H9 (cell line): ENCODE measurements at regions not wholly inside any gene's neighbourhood (a gene's known extent, or its start where the extent isn't known, plus 50 kb on each side); places are given as distances from the start of the nearest gene placed in this dataset.

Source experiments
- DNase-seq: peaks from one replicate; pipeline ENCODE4 v3.0.0-alpha.2; 2017
- H2AFZ ChIP-seq: one replicate; pipeline ENCODE4 v1.6.1; 2013; ENCODE audit warnings: mild to moderate bottlenecking, low read length, control low read depth, moderate library complexity
- H2AK5ac ChIP-seq: 2 replicates; pipeline ENCODE4 v1.6.1; 2013; ENCODE audit warnings: low read length, control low read depth, mixed read lengths; ENCODE audit not compliant: insufficient read length
- H2BK120ac ChIP-seq: one replicate; pipeline ENCODE4 v1.6.1; 2013; ENCODE audit warnings: low read depth, mild to moderate bottlenecking, low read length, control low read depth, inconsistent platforms; ENCODE audit not compliant: poor library complexity, severe bottlenecking
- H2BK12ac ChIP-seq: 2 replicates; pipeline ENCODE4 v1.6.1; 2013; ENCODE audit warnings: low read length, control low read depth, mixed read lengths, low read depth; ENCODE audit not compliant: insufficient read length
- H2BK15ac ChIP-seq: 2 replicates; pipeline ENCODE4 v1.6.1; 2013; ENCODE audit warnings: low read depth, low read length, control low read depth
- H2BK20ac ChIP-seq: one replicate; pipeline ENCODE4 v1.6.1; 2013; ENCODE audit warnings: low read depth, mild to moderate bottlenecking, low read length, control low read depth, inconsistent platforms; ENCODE audit not compliant: poor library complexity, severe bottlenecking
- H2BK5ac ChIP-seq: 2 replicates; pipeline ENCODE4 v1.6.1; 2013; ENCODE audit warnings: low read length, control low read depth, mixed read lengths; ENCODE audit not compliant: insufficient read length
- H3K14ac ChIP-seq: 2 replicates; pipeline ENCODE4 v1.6.1; 2013; ENCODE audit warnings: low read length, control low read depth; ENCODE audit not compliant: insufficient read depth
- H3K18ac ChIP-seq: 2 replicates; pipeline ENCODE4 v1.6.1; 2013; ENCODE audit warnings: low read depth, mild to moderate bottlenecking, mixed read lengths, low read length, control low read depth; ENCODE audit not compliant: insufficient read length
- H3K23ac ChIP-seq: 2 replicates; pipeline ENCODE4 v1.6.1; 2013; ENCODE audit warnings: low read length, control low read depth, mixed read lengths, low read depth; ENCODE audit not compliant: insufficient read length
- H3K23me2 ChIP-seq: 2 replicates; pipeline ENCODE4 v1.6.1; 2013; ENCODE audit warnings: low read depth, mild to moderate bottlenecking, mixed read lengths, low read length, control low read depth; ENCODE audit not compliant: insufficient read length, poor library complexity, severe bottlenecking
- H3K27ac ChIP-seq: 2 replicates; pipeline ENCODE4 v1.5.1; 2013; ENCODE audit warnings: low read length, control low read depth, mixed read lengths, low read depth; ENCODE audit not compliant: insufficient read length
- H3K27me3 ChIP-seq: 2 replicates; pipeline ENCODE4 v1.6.1; 2013; ENCODE audit warnings: low read length, control low read depth, inconsistent platforms; ENCODE audit not compliant: insufficient read depth
- H3K4ac ChIP-seq: 2 replicates; pipeline ENCODE4 v1.6.1; 2013; ENCODE audit warnings: low read depth, mild to moderate bottlenecking, control low read depth, inconsistent platforms, low read length, moderate library complexity
- H3K4me1 ChIP-seq: 2 replicates; pipeline ENCODE4 v1.6.1; 2013; ENCODE audit warnings: low read length, control low read depth, inconsistent platforms; ENCODE audit not compliant: insufficient read depth
- H3K4me2 ChIP-seq: 2 replicates; pipeline ENCODE4 v1.6.1; 2013; ENCODE audit warnings: low read length, control low read depth, mixed read lengths; ENCODE audit not compliant: insufficient read length, insufficient read depth
- H3K56ac ChIP-seq: 2 replicates; pipeline ENCODE4 v1.6.1; 2013; ENCODE audit warnings: low read depth, mild to moderate bottlenecking, mixed read lengths, low read length, control low read depth; ENCODE audit not compliant: insufficient read length
- H3K79me1 ChIP-seq: 2 replicates; pipeline ENCODE4 v1.6.1; 2013; ENCODE audit warnings: low read depth, mild to moderate bottlenecking, moderate library complexity, low read length, control low read depth, inconsistent platforms; ENCODE audit not compliant: insufficient read depth, poor library complexity, severe bottlenecking
- H3K79me2 ChIP-seq: 2 replicates; pipeline ENCODE4 v1.6.1; 2013; ENCODE audit warnings: low read length, control low read depth, inconsistent platforms; ENCODE audit not compliant: insufficient read depth
- H3K9ac ChIP-seq: 2 replicates; pipeline ENCODE4 v1.6.1; 2013; ENCODE audit warnings: low read length, control low read depth, mixed read lengths; ENCODE audit not compliant: insufficient read length; ENCODE audit errors: extremely low read depth
- H3K9me3 ChIP-seq: one replicate; pipeline ENCODE4 v1.6.1; 2013; ENCODE audit warnings: low read depth, low read length, inconsistent platforms; ENCODE audit not compliant: control insufficient read depth
- H3T11ph ChIP-seq: one replicate; pipeline ENCODE4 v1.6.1; 2013; ENCODE audit warnings: mild to moderate bottlenecking, low read length, control low read depth, inconsistent platforms
- H4K20me1 ChIP-seq: one replicate; pipeline ENCODE4 v1.6.1; 2013; ENCODE audit not compliant: control insufficient read depth, insufficient read length, insufficient read depth
- H4K5ac ChIP-seq: 2 replicates; pipeline ENCODE4 v1.6.1; 2013; ENCODE audit warnings: low read depth, mild to moderate bottlenecking, mixed read lengths, low read length, control low read depth; ENCODE audit not compliant: insufficient read length
- H4K8ac ChIP-seq: replicated peaks from 2 replicates; pipeline ENCODE4 v1.6.1; 2013; ENCODE audit warnings: low read length, control low read depth, mixed read lengths, low read depth; ENCODE audit not compliant: insufficient read length
- H4K91ac ChIP-seq: 2 replicates; pipeline ENCODE4 v1.6.1; 2013; ENCODE audit warnings: low read depth, mild to moderate bottlenecking, moderate library complexity, mixed read lengths, low read length, control low read depth; ENCODE audit not compliant: insufficient read length
- H3K27ac Mint-ChIP-seq, 3 experiments: 2 replicates in 2 of 3; 3 replicates in 1 of 3; pipeline ENCODE4 v1.8.0; 2020 to 2021; ENCODE audit warnings: mixed read lengths in 3 of 3, mild to moderate bottlenecking in 1 of 3, moderate library complexity in 1 of 3
- H3K27me3 Mint-ChIP-seq: 2 replicates; pipeline ENCODE4 v1.8.0; 2021; ENCODE audit warnings: low read depth, mild to moderate bottlenecking, moderate library complexity, mixed read lengths
- H3K36me3 Mint-ChIP-seq, 3 experiments: 2 replicates in 2 of 3; 3 replicates in 1 of 3; pipeline ENCODE4 v1.8.0; 2020 to 2021; ENCODE audit warnings: low read depth in 3 of 3, mixed read lengths in 3 of 3; ENCODE audit not compliant: insufficient read depth in 1 of 3
- H3K4me1 Mint-ChIP-seq, 2 experiments: 2 replicates each; pipeline ENCODE4 v1.8.0; 2020; ENCODE audit warnings: mixed read lengths in 2 of 2
- H3K4me3 Mint-ChIP-seq, 2 experiments: 2 replicates in 1 of 2; 3 replicates in 1 of 2; pipeline ENCODE4 v1.8.0; 2020 to 2021; ENCODE audit warnings: mild to moderate bottlenecking in 2 of 2, mixed read lengths in 2 of 2, moderate library complexity in 1 of 2
- H3K9me3 Mint-ChIP-seq, 2 experiments: 2 replicates in 1 of 2; 3 replicates in 1 of 2; pipeline ENCODE4 v1.8.0; 2020; ENCODE audit warnings: mild to moderate bottlenecking in 2 of 2, mixed read lengths in 2 of 2, moderate library complexity in 1 of 2
- WGBS: extraction: QIAGEN DNeasy Blood & Tissue Kit; methylation state at CpG from one replicate; pipeline ENCODE4 v1.1.7; 2013; ENCODE audit warnings: missing lambda C conversion rate, low lambda C conversion rate, mixed read lengths; ENCODE audit not compliant: insufficient read length; ENCODE audit errors: extremely low coverage; 5-methylcytosine and 5-hydroxymethylcytosine counted together
- TF ChIP-seq, protein P1 (sequence below): fragments of 200-600 bp; sonication (generic); conservative IDR thresholded peaks from 3 replicates; pipeline ENCODE4 v1.8.0; 2021; ENCODE audit warnings: antibody characterized with exemption, mild to moderate bottlenecking

DNA sequence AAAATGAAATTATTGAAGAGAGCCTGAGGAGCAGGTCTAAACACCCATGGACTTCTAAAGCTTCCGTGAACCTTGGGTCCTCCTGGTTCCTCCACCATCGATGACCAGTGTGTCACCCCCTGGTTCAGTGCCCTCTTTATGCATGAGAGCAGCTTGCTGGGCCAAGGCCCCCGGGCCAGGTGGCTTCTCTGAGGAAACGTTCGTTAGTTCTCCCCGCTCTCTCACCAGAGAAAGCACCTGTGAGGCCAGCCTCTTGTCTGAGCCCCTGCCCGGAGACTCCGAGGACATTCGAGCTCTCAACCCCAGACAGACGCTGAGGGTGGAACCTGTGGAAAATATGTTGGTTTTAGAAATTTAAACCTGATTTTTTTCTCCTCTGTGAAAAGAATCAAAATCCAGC, 92.4 kb downstream of the GLI2 start:
- H2AFZ ChIP-seq: no peak overlapping the region
- no peak overlapping the region for H2BK20ac ChIP-seq
- H3K4me2 ChIP-seq: no peak overlapping the region
- no peak for DNase-seq
- H4K20me1 ChIP-seq: no peaks in the 10 kb centered on the region
- no peak overlapping the region for H2BK15ac ChIP-seq
- H3K4ac ChIP-seq: no peak overlapping the region
- Mint-ChIP-seq H3K4me3 (no peak overlapping the region), H3K27ac (no peak overlapping the region), H3K36me3 (peaks cover 2 to 19% (median 10%) of the 10 kb centered on the region in 3 experiments; a peak in 5 of 7 replicates), H3K27me3 (no peaks in the 10 kb centered on the region; the same call in 1 of the 2 replicates), H3K4me1 (peaks cover 39 to 44% of the 10 kb centered on the region in 2 experiments), H3K9me3 (no peaks in the 10 kb centered on the region)
- no peak overlapping the region for H2BK5ac ChIP-seq
- no peak overlapping the region for H3K27ac ChIP-seq
- no peak overlapping the region for H3K56ac ChIP-seq
- no peak overlapping the region for H2AK5ac ChIP-seq
- H3K23me2 ChIP-seq: no peaks in the 10 kb centered on the region
- no peaks in the 10 kb centered on the region for H3K27me3 ChIP-seq
- no peak overlapping the region for H3K18ac ChIP-seq
- H3K14ac ChIP-seq: no peak overlapping the region; the same call in 1 of the 2 replicates
- TF ChIP-seq, protein P1, sequence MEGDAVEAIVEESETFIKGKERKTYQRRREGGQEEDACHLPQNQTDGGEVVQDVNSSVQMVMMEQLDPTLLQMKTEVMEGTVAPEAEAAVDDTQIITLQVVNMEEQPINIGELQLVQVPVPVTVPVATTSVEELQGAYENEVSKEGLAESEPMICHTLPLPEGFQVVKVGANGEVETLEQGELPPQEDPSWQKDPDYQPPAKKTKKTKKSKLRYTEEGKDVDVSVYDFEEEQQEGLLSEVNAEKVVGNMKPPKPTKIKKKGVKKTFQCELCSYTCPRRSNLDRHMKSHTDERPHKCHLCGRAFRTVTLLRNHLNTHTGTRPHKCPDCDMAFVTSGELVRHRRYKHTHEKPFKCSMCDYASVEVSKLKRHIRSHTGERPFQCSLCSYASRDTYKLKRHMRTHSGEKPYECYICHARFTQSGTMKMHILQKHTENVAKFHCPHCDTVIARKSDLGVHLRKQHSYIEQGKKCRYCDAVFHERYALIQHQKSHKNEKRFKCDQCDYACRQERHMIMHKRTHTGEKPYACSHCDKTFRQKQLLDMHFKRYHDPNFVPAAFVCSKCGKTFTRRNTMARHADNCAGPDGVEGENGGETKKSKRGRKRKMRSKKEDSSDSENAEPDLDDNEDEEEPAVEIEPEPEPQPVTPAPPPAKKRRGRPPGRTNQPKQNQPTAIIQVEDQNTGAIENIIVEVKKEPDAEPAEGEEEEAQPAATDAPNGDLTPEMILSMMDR: no peak
- no peaks in the 10 kb centered on the region; the same call in 1 of the 2 replicates for H3K79me2 ChIP-seq
- no peak overlapping the region for H3T11ph ChIP-seq
- no peak overlapping the region for H4K91ac ChIP-seq
- H4K5ac ChIP-seq: no peak overlapping the region
- no peak overlapping the region for H3K23ac ChIP-seq
- H2BK12ac ChIP-seq: no peak overlapping the region
- H3K4me1 ChIP-seq: peaks cover 10% of the 10 kb centered on the region; the same call in 1 of the 2 replicates
- WGBS: no CpG with 5 or more reads among the region's 10 CpGs
- no peaks in the 10 kb centered on the region for H3K9me3 ChIP-seq
- H2BK120ac ChIP-seq: no peak overlapping the region
- no peak overlapping the region for H4K8ac ChIP-seq
- no peak overlapping the region for H3K9ac ChIP-seq
- no peaks in the 10 kb centered on the region for H3K79me1 ChIP-seq
